Suprapubic skin (tissue), 4 donors: ENCODE measurements at regions not wholly inside any gene's neighbourhood (a gene's known extent, or its start where the extent isn't known, plus 50 kb on each side); places are given as distances from the start of the nearest gene placed in this dataset.
"Not testable (repeated sequence)": the region's sequence is repeated elsewhere in the genome, so short reads cannot be mapped to it uniquely, and the experiment has no call there.

Experiments
- DNase-seq, 2 donors: peaks; one replicate each; pipeline ENCODE4 v3.0.0-alpha.2; 2019; ENCODE audit warnings: low spot score in 2 of 2
- H3K27ac ChIP-seq: fragments of 200-600 bp; sonication (generic); one replicate; pipeline ENCODE4 v1.5.1; 2019
- H3K27me3 ChIP-seq: fragments of 200-600 bp; sonication (generic); one replicate; pipeline ENCODE4 v1.5.1; 2019
- H3K36me3 ChIP-seq: fragments of 200-600 bp; sonication (generic); one replicate; pipeline ENCODE4 v1.5.1; 2019
- H3K4me1 ChIP-seq: fragments of 200-600 bp; sonication (generic); one replicate; pipeline ENCODE4 v1.5.1; 2019
- H3K4me3 ChIP-seq: fragments of 200-600 bp; sonication (generic); one replicate; pipeline ENCODE4 v1.5.1; 2019; ENCODE audit warnings: mild to moderate bottlenecking
- H3K9me3 ChIP-seq: fragments of 200-600 bp; sonication (generic); one replicate; pipeline ENCODE4 v1.5.1; 2019
- EP300 ChIP-seq: sonication (generic); formaldehyde crosslinking; IDR thresholded peaks from one replicate; pipeline ENCODE4 v1.6.1; 2017; ENCODE audit warnings: antibody characterized with exemption
- POLR2A ChIP-seq, 2 donors: fragments of 450-650 bp; IDR thresholded peaks; one replicate each; pipeline ENCODE4 v1.6.1; 2017; ENCODE audit warnings: antibody characterized with exemption in 2 of 2, mild to moderate bottlenecking in 2 of 2, moderate library complexity in 2 of 2
- POLR2AphosphoS5 ChIP-seq, 3 donors: sonication (generic); formaldehyde crosslinking; IDR thresholded peaks; one replicate each; pipeline ENCODE4 v1.6.1; 2017; ENCODE audit warnings: antibody characterized with exemption in 3 of 3
- WGBS: methylation state at CpG from one replicate; pipeline ENCODE4 v1.1.5; 2018; 5-methylcytosine and 5-hydroxymethylcytosine counted together
- TF ChIP-seq, protein P1 (sequence below), 2 donors: fragments of 200-600 bp in 1 of 2; fragments of 450-650 bp in 1 of 2; sonication (generic) in 1 of 2; IDR thresholded peaks; one replicate each; pipeline ENCODE4 v1.5.1; 2016 to 2019; ENCODE audit warnings: antibody characterized with exemption in 2 of 2, mild to moderate bottlenecking in 1 of 2, moderate library complexity in 1 of 2

- DNase-seq = no peak
- no peaks in the 10 kb centered on the region for H3K27me3 ChIP-seq
- WGBS = 44% methylated on average over 3 of the region's 3 CpGs
- peaks cover 9% of the 10 kb centered on the region for H3K4me1 ChIP-seq
- H3K9me3 ChIP-seq = no peaks in the 10 kb centered on the region
- TF ChIP-seq POLR2AphosphoS5 (IDR thresholded peaks at IDR 0.05) (no peak), EP300 (no peak), POLR2A (IDR thresholded peaks at IDR 0.05) (no peak)
- TF ChIP-seq, protein P1, sequence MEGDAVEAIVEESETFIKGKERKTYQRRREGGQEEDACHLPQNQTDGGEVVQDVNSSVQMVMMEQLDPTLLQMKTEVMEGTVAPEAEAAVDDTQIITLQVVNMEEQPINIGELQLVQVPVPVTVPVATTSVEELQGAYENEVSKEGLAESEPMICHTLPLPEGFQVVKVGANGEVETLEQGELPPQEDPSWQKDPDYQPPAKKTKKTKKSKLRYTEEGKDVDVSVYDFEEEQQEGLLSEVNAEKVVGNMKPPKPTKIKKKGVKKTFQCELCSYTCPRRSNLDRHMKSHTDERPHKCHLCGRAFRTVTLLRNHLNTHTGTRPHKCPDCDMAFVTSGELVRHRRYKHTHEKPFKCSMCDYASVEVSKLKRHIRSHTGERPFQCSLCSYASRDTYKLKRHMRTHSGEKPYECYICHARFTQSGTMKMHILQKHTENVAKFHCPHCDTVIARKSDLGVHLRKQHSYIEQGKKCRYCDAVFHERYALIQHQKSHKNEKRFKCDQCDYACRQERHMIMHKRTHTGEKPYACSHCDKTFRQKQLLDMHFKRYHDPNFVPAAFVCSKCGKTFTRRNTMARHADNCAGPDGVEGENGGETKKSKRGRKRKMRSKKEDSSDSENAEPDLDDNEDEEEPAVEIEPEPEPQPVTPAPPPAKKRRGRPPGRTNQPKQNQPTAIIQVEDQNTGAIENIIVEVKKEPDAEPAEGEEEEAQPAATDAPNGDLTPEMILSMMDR (IDR thresholded peaks at IDR 0.05) = no peak
- H3K36me3 ChIP-seq = no peaks in the 10 kb centered on the region
- H3K27ac ChIP-seq = no peak overlapping the region
- no peak overlapping the region for H3K4me3 ChIP-seq
These were observed 97.3 kb downstream of the CCDC71L start for GRCh38 chr7:106563466-106564150.

DNA sequence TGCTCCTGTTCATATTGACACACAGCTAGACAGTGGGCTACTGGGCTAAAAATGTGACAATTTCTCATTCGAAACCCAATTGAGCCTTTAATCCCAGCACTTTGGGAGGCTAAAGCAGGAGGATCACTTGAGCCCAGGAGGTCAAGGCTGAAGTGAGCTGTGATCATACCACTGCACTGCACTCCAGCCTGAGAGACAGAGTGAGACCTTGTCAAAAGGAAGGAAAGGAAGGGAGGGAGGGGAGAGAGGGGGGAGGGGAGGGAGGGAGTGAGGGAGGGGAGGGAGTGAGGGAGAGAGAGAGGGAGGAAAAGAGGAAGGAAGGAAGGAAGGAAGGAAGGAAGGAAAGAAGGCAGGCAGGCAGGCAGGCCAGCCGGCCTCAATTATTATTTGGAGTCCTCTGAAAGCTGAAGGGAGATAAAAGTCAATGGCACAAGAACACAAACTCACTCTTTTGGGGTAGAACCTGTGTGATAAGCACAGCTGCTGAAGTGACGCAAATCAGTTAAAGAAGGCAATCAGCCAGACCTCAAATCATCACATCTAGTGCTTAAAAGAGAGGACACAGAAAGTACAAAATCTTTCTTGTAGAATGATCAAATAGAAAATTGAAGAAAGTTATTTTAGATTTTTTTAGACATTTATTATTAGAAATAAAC is 98.1 kb downstream of the CCDC71L start:
- no peaks in the 10 kb centered on the region for H3K9me3 ChIP-seq
- no peaks in the 10 kb centered on the region for H3K36me3 ChIP-seq
- no peaks in the 10 kb centered on the region for H3K27me3 ChIP-seq
- DNase-seq = no peak
- 86% methylated on average over 3 of the region's 3 CpGs for WGBS
- TF ChIP-seq POLR2A (IDR thresholded peaks at IDR 0.05) = no peak
- no peak for TF ChIP-seq POLR2AphosphoS5 (IDR thresholded peaks at IDR 0.05)
- no peak for TF ChIP-seq EP300
- TF ChIP-seq, protein P1 (IDR thresholded peaks at IDR 0.05) = no peak
- H3K4me3 ChIP-seq = no peak overlapping the region
- no peak overlapping the region for H3K27ac ChIP-seq
- peaks cover 3% of the 10 kb centered on the region for H3K4me1 ChIP-seq

GRCh38 chr7:106561666-106562411 is 99.1 kb downstream of the CCDC71L start:
- WGBS = 91% methylated on average over 4 of the region's 4 CpGs
- no peaks in the 10 kb centered on the region for H3K27me3 ChIP-seq
- H3K36me3 ChIP-seq = no peaks in the 10 kb centered on the region
- H3K9me3 ChIP-seq = no peaks in the 10 kb centered on the region
- no peak overlapping the region for H3K4me3 ChIP-seq
- H3K4me1 ChIP-seq = peaks cover 3% of the 10 kb centered on the region
- DNase-seq = no peak
- H3K27ac ChIP-seq = no peak overlapping the region
- TF ChIP-seq POLR2AphosphoS5 (IDR thresholded peaks at IDR 0.05) = no peak

- Histone ChIP-seq H3K4me1 (peaks cover 3% of the 10 kb centered on the region), H3K27me3 (no peaks in the 10 kb centered on the region), H3K4me3 (no peak overlapping the region), H3K9me3 (no peaks in the 10 kb centered on the region), H3K27ac (no peak overlapping the region), H3K36me3 (no peaks in the 10 kb centered on the region)
- no peak for TF ChIP-seq EP300
- TF ChIP-seq, protein P1 (IDR thresholded peaks at IDR 0.05) = no peak
- TF ChIP-seq POLR2A (IDR thresholded peaks at IDR 0.05) = no peak
- TF ChIP-seq POLR2AphosphoS5 (IDR thresholded peaks at IDR 0.05) = no peak
- DNase-seq = no peak
These were observed 99.8 kb downstream of the CCDC71L start for GRCh38 chr7:106561151-106561550.

- no peak for TF ChIP-seq POLR2A (IDR thresholded peaks at IDR 0.05)
- TF ChIP-seq, protein P1 (IDR thresholded peaks at IDR 0.05) = no peak
These were observed 100.5 kb downstream of the CCDC71L start for GRCh38 chr7:106560482-106560881.

GRCh38 chr7:106556244-106556643 is 104.7 kb downstream of the CCDC71L start:
- 90% methylated on average over 2 of the region's 2 CpGs for WGBS
- DNase-seq, H3K27me3 ChIP-seq, H3K4me3 ChIP-seq, H3K27ac ChIP-seq, H3K9me3 ChIP-seq, H3K4me1 ChIP-seq, H3K36me3 ChIP-seq: not testable (repeated sequence)

More at GRCh38 chr7:106560482-106560881, 100.5 kb downstream of the CCDC71L start:
- no peak overlapping the region for H3K27ac ChIP-seq
- no peaks in the 10 kb centered on the region for H3K9me3 ChIP-seq
- no peak overlapping the region for H3K4me3 ChIP-seq
- no peak for DNase-seq
- H3K27me3 ChIP-seq = no peaks in the 10 kb centered on the region
- no peaks in the 10 kb centered on the region for H3K36me3 ChIP-seq
- 86% methylated on average over 5 of the region's 5 CpGs for WGBS
- peaks cover 3% of the 10 kb centered on the region for H3K4me1 ChIP-seq

DNA sequence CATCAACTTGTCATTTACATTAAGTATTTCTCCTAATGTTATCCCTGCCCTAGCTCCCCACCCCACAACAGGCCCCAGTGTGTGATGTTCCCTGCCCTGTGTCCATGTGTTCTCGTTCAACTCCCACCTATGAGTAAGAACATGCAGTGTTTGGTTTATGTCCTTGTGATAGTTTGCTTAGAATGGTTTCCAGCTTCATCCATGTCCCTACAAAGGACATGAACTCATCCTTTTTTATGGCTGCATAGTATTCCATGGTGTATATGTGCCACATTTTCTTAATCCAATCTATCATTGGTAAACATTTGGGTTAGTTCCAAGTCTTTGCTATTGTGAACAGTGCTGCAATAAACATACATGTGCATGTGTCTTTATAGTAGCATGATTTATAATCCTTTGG is 106.3 kb downstream of the CCDC71L start:
- not testable (repeated sequence) for H3K9me3 ChIP-seq, H3K4me3 ChIP-seq, H3K36me3 ChIP-seq, H3K27me3 ChIP-seq, H3K27ac ChIP-seq, DNase-seq, H3K4me1 ChIP-seq
- 90% methylated on average over 1 of the region's 1 CpG for WGBS
